Stimulated activated CD8-positive, alpha-beta memory T cell treated with anti-CD3 and anti-CD28 coated beads, Interleukin-4, amount 100 ng/mL, for 48 hours (primary cell): ENCODE measurements at regions not wholly inside any gene's neighbourhood (a gene's known extent, or its start where the extent isn't known, plus 50 kb on each side); places are given as distances from the start of the nearest gene placed in this dataset.
A peak's percentile ranks its signal among the peaks of the same experiment; 100 is the strongest.

Experiments
- DNase-seq: peaks from one replicate; pipeline ENCODE4 v3.0.0-alpha.2; 2020

DNA sequence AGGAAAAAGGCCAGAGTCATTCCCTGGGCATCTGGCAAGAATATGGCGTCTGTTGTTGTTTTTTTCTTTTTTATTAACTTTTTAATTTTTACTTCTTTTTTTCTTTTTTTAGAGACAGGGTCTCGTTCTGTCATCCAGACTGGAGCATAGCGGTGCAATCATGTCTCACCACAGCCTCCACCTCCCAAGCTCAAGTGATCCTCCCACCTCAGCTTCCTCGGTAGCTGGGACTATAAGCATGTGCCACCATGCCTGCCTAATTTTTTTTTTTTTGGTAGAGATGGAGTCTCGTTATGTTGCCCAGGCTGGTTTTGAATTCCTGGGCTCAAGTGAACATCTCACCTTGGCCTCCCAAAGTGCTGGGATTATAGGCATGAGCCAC, 54.0 kb upstream of the PRDM11 start:
- peak; percentile 6 for DNase-seq

DNA sequence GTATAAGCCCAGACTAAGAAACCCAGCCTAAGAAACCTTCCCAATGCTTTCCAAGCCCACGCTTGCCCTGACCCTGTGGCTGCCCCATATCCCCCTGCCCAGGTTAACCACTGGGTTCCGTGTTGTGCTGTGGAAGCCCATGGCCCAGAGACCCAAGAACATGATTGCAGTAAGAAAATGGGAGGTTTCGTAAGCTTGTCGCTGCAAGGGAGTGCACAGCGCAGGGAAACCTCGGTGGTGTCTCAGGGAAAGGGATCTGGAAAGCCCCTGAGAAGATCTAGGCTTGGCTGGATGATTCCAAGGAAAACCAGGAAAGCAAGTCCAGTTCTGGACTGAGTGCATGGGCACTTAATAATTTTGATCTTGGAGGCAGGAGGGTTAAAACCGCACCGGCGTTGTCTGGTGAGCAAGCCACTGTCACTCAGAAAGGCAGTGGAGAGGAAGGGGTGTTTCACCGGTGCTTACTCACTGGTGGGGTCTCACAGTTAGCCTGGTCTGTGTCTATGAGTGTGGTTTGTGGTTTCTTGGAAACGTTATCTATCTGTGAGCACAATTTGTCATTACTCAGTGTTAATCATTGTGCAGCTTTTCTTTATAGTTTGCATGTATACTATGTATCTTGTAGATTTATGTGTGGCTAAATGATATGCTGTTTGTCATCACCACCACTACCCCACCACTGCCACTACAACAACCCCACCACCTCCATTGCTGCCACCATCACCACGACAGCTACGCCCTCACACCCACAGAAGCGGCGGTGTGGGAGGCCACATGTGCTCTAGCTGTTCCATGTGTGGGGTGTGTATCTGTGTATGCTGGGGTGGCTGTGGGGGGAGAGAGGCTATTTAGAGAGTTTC, 53.3 kb upstream of the PRDM11 start:
- peak; percentile 62 for DNase-seq

DNA sequence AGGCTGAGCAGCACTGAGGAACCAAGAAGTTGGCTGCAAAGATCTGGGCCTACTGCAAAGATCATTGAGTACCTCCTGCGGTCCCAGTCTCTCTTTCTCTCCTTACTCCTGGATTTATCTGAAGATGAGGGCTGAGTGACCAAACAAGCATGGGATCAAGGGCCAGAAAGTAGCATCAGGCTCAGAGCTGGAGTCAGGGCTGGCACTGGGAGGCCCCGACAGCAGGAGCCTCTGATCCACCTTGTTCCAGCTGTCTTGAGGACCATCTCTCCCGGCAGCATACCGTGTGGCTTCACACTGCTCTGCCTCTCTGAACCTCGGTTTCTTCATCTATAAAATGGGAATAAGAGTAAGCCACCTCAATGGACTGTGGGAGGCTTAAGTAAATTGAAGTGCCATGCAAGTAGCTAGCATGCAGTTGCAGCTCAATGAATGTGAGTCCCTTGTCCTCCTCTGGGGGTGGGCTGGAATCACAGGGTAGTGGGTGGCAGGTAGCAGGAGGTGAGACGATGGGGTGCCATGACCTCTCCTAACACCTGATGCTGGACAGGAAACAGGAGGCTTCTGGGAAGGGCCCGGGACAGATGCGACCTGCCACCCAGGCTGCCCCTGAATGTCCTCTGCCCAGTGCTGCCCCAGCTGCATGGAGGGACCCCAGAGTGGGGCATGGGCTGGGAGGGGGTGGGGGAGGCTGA, 52.5 kb upstream of the PRDM11 start:
- no peak for DNase-seq

DNA sequence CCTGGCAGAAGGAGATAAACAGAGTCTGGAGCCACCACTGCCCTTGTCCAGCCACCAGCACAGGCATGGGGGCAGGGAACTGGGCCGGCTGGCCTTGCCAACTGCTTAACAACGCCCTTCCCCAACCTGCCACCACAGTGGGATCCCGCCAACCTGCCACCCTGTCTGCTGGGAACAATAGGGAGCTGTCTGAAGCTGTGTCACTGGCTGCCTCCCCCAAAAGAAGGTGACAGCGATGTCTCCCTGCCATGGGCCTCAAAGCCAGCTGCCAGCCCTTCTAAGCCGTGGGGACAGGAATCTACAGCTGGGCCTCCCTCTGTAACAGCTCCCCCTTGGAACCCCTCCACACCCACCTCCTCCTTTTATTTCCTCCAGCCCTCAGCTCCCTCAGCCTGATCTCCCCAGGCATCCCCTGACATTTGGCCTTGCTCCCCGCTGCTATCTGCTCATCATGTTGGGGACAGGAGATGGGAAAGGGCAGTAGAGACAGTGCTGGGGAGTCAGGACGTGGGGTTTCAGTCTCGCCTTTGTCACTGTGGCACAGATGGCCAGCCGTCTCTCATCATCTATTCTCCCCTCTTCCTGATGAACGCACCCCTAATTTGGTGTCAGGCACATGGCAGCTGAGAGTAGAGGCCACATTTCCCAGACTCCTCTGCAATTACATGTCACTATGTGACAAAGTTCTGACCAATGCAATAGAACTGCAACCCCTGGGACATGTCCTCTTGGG, 51.3 kb upstream of the PRDM11 start:
- DNase-seq = peak; percentile 11

DNA sequence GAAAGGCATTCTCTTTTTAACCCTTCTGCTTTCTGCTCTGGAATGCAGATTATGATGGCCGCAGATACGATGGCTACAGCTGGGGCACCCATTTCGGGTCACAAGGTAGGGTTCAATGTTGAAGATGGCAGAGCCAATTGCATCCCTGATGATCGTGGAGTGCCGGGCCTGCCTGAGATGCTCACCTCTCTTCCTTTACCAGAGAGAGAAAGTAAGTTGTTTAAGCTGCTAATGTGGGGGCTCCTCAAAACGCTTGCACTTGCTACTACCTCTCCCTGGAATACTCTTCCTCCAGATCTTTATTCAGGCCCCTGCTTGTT, 50.8 kb upstream of the PRDM11 start:
- no peak for DNase-seq

DNA sequence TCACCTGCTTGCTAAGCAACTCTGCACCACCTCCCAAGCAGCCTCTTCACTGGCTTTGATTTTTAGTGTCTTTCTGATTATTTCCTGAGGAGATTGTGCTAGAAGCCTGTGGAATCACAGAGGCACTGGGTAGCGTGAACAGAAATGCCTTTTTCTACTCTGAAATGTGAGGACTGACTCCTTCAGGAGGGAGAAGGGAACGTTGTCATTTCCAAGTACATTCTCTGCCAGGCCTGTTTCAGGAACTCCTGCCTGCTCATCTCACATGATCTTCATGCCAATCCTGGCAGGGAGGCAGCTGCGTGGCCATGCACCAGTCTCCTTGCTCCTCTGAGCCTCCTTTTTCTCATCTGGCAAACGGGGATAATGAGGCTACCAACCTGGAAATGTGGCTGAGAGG, 49.8 kb upstream of the PRDM11 start:
- no peak for DNase-seq
